HPDE6-E6E7 (cell line): ENCODE measurements at regions not wholly inside any gene's neighbourhood (a gene's known extent, or its start where the extent isn't known, plus 50 kb on each side); places are given as distances from the start of the nearest gene placed in this dataset.
"Not testable (repeated sequence)": the region's sequence is repeated elsewhere in the genome, so short reads cannot be mapped to it uniquely, and the experiment has no call there.

Source experiments
- DNase-seq: peaks from one replicate; pipeline ENCODE4 v3.0.0; 2011; ENCODE audit warnings: missing footprints; ENCODE audit errors: extremely low spot score

GRCh38 chr15:89028036-89028435 lies 60.2 kb upstream of the ABHD2 start:
- no peak for DNase-seq

GRCh38 chr15:89030311-89030710 lies 57.9 kb upstream of the ABHD2 start:
- DNase-seq = no peak

- DNase-seq = not testable (repeated sequence)
Measured at GRCh38 chr15:89031637-89032285, 56.5 kb upstream of the ABHD2 start.

GRCh38 chr15:89034305-89034704 lies 54.0 kb upstream of the ABHD2 start:
- no peak for DNase-seq

GRCh38 chr15:89035150-89035549 lies 53.1 kb upstream of the ABHD2 start:
- no peak for DNase-seq

GRCh38 chr15:89035658-89036057 lies 52.6 kb upstream of the ABHD2 start:
- DNase-seq = no peak

GRCh38 chr15:89038146-89038545 lies 50.1 kb upstream of the ABHD2 start:
- no peak for DNase-seq
